ENCODE measurements at regions not wholly inside any gene's neighbourhood (a gene's known extent, or its start where the extent isn't known, plus 50 kb on each side); places are given as distances from the start of the nearest gene placed in this dataset.

- H3K36me3 ChIP-seq = no peaks in the 10 kb centered on the region
- H3K9me3 ChIP-seq = no peaks in the 10 kb centered on the region
- no peak overlapping the region for H3K4me3 ChIP-seq
- TF ChIP-seq CTCF (IDR thresholded peaks at IDR 0.05) = no peak
- H3K27me3 ChIP-seq = no peaks in the 10 kb centered on the region
- no peak for ATAC-seq
- H3K27ac ChIP-seq = no peak overlapping the region
- peaks cover 0 to 12% of the 10 kb centered on the region in 2 donors for H3K4me1 ChIP-seq
- no peak for DNase-seq
- intact Hi-C loops (cut with DNase I) = no loop called here
Observed at GRCh38 chr11:128399251-128400121, 187.9 kb downstream of the ETS1 start.

GRCh38 chr11:128398517-128399250 lies 188.7 kb downstream of the ETS1 start:
- Histone ChIP-seq H3K4me3 (no peak overlapping the region), H3K4me1 (peaks cover 0 to 12% of the 10 kb centered on the region in 2 donors), H3K27me3 (no peaks in the 10 kb centered on the region), H3K9me3 (no peaks in the 10 kb centered on the region), H3K36me3 (no peaks in the 10 kb centered on the region), H3K27ac (no peak overlapping the region)
- ATAC-seq = no peak
- intact Hi-C loops (cut with DNase I) = no loop called here
- no peak for DNase-seq
- no peak for TF ChIP-seq CTCF (IDR thresholded peaks at IDR 0.05)

GRCh38 chr11:128397362-128397761 lies 190.0 kb downstream of the ETS1 start:
- H3K27ac ChIP-seq = no peak overlapping the region
- intact Hi-C loops (cut with DNase I) = no loop called here
- no peak for ATAC-seq
- DNase-seq = no peak
- no peak for TF ChIP-seq CTCF (IDR thresholded peaks at IDR 0.05)
- H3K36me3 ChIP-seq = no peaks in the 10 kb centered on the region
- H3K9me3 ChIP-seq = no peaks in the 10 kb centered on the region
- no peaks in the 10 kb centered on the region for H3K27me3 ChIP-seq
- H3K4me1 ChIP-seq = peaks cover 0 to 12% of the 10 kb centered on the region in 2 donors
- no peak overlapping the region for H3K4me3 ChIP-seq

- Histone ChIP-seq H3K27me3 (no peaks in the 10 kb centered on the region), H3K4me1 (peaks cover 0 to 10% of the 10 kb centered on the region in 2 donors), H3K4me3 (no peak overlapping the region), H3K36me3 (no peaks in the 10 kb centered on the region), H3K27ac (no peak overlapping the region), H3K9me3 (no peaks in the 10 kb centered on the region)
- intact Hi-C loops (cut with DNase I) = no loop called here
- no peak for TF ChIP-seq CTCF (IDR thresholded peaks at IDR 0.05)
- DNase-seq (no peak), ATAC-seq (no peak)
Observed at GRCh38 chr11:128394431-128395089, 192.8 kb downstream of the ETS1 start.

- DNase-seq = no peak
- H3K36me3 ChIP-seq = no peaks in the 10 kb centered on the region
- H3K27ac ChIP-seq = no peak overlapping the region
- no peak for TF ChIP-seq CTCF (IDR thresholded peaks at IDR 0.05)
- H3K4me1 ChIP-seq = no peaks in the 10 kb centered on the region
- ATAC-seq = no peak
- no peaks in the 10 kb centered on the region for H3K9me3 ChIP-seq
- no peaks in the 10 kb centered on the region for H3K27me3 ChIP-seq
- intact Hi-C loops (cut with DNase I) = no loop called here
- no peak overlapping the region for H3K4me3 ChIP-seq
Observed at GRCh38 chr11:128392259-128392658, 195.1 kb downstream of the ETS1 start.
